DOHH2 (cell line): ENCODE measurements at regions not wholly inside any gene's neighbourhood (a gene's known extent, or its start where the extent isn't known, plus 50 kb on each side); places are given as distances from the start of the nearest gene placed in this dataset.

Experiments used
- EZH2phosphoT487 ChIP-seq: fragments of 200-600 bp; sonication (generic); IDR thresholded peaks from 2 replicates; pipeline ENCODE4 v1.6.1; 2017; ENCODE audit warnings: borderline replicate concordance, mild to moderate bottlenecking, antibody characterized with exemption, low read length, moderate library complexity, mixed read lengths
- TF ChIP-seq, protein P1 (sequence below): fragments of 200-600 bp; sonication (generic); IDR thresholded peaks from one replicate; pipeline ENCODE4 v1.5.1; 2014; ENCODE audit warnings: antibody characterized with exemption, mild to moderate bottlenecking, low read depth, low read length; ENCODE audit not compliant: poor library complexity, severe bottlenecking

DNA sequence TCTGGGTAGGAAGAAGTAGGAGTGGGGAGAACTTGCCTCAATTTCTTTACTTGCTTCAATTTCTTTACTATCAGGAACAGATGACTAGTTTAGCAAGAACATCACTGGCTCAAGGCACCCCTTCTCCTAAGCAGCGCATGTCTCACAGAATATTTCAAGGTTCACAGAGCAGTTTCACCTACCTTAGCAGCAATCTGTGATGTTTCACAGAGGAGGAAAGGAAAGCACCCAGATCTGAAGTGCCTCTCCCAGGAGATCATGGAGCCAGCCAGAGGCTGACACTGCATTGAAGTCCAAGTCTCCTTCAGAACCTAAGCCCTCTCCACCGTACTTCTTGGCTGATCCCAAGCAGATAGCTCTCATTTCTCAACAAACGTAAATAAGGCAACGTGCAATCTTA, 118.7 kb upstream of the PCED1B start:
- TF ChIP-seq, protein P1, sequence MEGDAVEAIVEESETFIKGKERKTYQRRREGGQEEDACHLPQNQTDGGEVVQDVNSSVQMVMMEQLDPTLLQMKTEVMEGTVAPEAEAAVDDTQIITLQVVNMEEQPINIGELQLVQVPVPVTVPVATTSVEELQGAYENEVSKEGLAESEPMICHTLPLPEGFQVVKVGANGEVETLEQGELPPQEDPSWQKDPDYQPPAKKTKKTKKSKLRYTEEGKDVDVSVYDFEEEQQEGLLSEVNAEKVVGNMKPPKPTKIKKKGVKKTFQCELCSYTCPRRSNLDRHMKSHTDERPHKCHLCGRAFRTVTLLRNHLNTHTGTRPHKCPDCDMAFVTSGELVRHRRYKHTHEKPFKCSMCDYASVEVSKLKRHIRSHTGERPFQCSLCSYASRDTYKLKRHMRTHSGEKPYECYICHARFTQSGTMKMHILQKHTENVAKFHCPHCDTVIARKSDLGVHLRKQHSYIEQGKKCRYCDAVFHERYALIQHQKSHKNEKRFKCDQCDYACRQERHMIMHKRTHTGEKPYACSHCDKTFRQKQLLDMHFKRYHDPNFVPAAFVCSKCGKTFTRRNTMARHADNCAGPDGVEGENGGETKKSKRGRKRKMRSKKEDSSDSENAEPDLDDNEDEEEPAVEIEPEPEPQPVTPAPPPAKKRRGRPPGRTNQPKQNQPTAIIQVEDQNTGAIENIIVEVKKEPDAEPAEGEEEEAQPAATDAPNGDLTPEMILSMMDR = no peak
- TF ChIP-seq EZH2phosphoT487 = no peak
